ENCODE measurements at regions not wholly inside any gene's neighbourhood (a gene's known extent, or its start where the extent isn't known, plus 50 kb on each side); places are given as distances from the start of the nearest gene placed in this dataset.

- no peak for DNase-seq (ENCODE audit: low read depth)
Observed at GRCh38 chr2:207449642-207450165, 80.1 kb upstream of the CREB1 start.

GRCh38 chr2:207450186-207450585 is 79.6 kb upstream of the CREB1 start:
- DNase-seq (ENCODE audit: low read depth), result no peak

- DNase-seq (ENCODE audit: low read depth), result no peak
Observed at GRCh38 chr2:207458582-207458981, 71.2 kb upstream of the CREB1 start.

GRCh38 chr2:207459990-207460757 is 69.6 kb upstream of the CREB1 start:
- no peak for DNase-seq (ENCODE audit: low read depth)

- no peak for DNase-seq (ENCODE audit: low read depth)
Observed at GRCh38 chr2:207463433-207463832, 66.3 kb upstream of the CREB1 start.

- no peak for DNase-seq (ENCODE audit: low read depth)
Observed at GRCh38 chr2:207464007-207464406, 65.8 kb upstream of the CREB1 start.

- DNase-seq (ENCODE audit: low read depth), result no peak
Observed at GRCh38 chr2:207465894-207466293, 63.9 kb upstream of the CREB1 start.

- peak; percentile 85 for DNase-seq (ENCODE audit: low read depth)
Observed at GRCh38 chr2:207467716-207468347, 61.9 kb upstream of the CREB1 start.

GRCh38 chr2:207468488-207468887 is 61.3 kb upstream of the CREB1 start:
- no peak for DNase-seq (ENCODE audit: low read depth)

- no peak for DNase-seq (ENCODE audit: low read depth)
Observed at GRCh38 chr2:207469451-207469850, 60.3 kb upstream of the CREB1 start.

- DNase-seq (ENCODE audit: low read depth), result no peak
Observed at GRCh38 chr2:207469943-207470729, 59.6 kb upstream of the CREB1 start.

GRCh38 chr2:207471261-207471660 is 58.5 kb upstream of the CREB1 start:
- no peak for DNase-seq (ENCODE audit: low read depth)

- DNase-seq (ENCODE audit: low read depth), result peak; percentile 53
Observed at GRCh38 chr2:207472343-207473048, 57.3 kb upstream of the CREB1 start.

- DNase-seq (ENCODE audit: low read depth), result peak; percentile 91
Observed at GRCh38 chr2:207473049-207473930, 56.5 kb upstream of the CREB1 start.

- no peak for DNase-seq (ENCODE audit: low read depth)
Observed at GRCh38 chr2:207473931-207474235, 55.9 kb upstream of the CREB1 start.

GRCh38 chr2:207474863-207475485 is 54.8 kb upstream of the CREB1 start:
- peak; percentile 57 for DNase-seq (ENCODE audit: low read depth)

- DNase-seq (ENCODE audit: low read depth), result no peak
Observed at GRCh38 chr2:207475546-207475945, 54.2 kb upstream of the CREB1 start.

GRCh38 chr2:207477896-207478295 is 51.9 kb upstream of the CREB1 start:
- no peak for DNase-seq (ENCODE audit: low read depth)

- peak; percentile 54 for DNase-seq (ENCODE audit: low read depth)
Observed at GRCh38 chr2:207478572-207478971, 51.2 kb upstream of the CREB1 start.

GRCh38 chr2:207479198-207479785 is 50.5 kb upstream of the CREB1 start:
- peak; percentile 87 for DNase-seq (ENCODE audit: low read depth)
